GM21825 (cell line): ENCODE measurements at regions not wholly inside any gene's neighbourhood (a gene's known extent, or its start where the extent isn't known, plus 50 kb on each side); places are given as distances from the start of the nearest gene placed in this dataset.
A peak's percentile ranks its signal among the peaks of the same experiment; 100 is the strongest.
"Not testable (repeated sequence)": the region's sequence is repeated elsewhere in the genome, so short reads cannot be mapped to it uniquely, and the experiment has no call there.

Source experiments
- ATAC-seq: cut with Tn5 transposase; IDR thresholded peaks from one replicate; pipeline ENCODE4 v1.9.1; 2021; ENCODE audit warnings: mild to moderate bottlenecking, moderate library complexity; ENCODE audit not compliant: unreplicated experiment

- no peak for ATAC-seq
Observed at GRCh38 chr10:8305876-8306652, 251.6 kb downstream of the GATA3 start.

DNA sequence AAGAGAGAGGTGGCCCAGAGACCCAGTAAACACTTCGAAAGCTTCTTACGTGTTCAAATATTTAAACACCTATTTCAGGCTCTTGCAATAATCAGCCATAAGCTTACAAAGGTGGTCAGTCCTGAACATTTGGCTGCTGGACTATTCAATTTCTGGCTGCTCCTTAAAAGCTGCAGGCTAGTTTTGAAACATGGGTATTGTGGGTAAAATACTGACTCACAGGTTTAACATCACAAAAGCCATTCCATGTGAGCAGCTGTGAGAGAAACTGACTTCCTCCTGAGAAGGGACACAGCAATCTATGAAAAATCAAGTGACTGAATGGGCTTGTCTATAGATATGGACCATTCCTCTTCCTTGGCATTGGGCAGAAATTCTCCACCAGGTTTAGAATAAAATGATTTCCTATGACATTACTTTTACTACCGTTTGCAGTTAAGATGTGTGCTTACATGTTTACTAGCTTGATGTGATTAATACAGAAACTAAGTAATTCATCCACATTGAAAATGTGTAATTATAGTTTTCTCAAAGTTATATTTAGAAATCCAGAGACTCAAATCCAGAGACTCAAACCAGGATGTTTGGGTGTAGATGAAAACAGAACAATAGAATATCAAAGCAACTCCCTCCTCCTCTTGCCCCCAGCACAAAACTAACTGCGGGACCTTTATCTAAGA, 252.3 kb downstream of the GATA3 start:
- ATAC-seq: no peak

GRCh38 chr10:8310930-8311329, 256.4 kb downstream of the GATA3 start:
- no peak for ATAC-seq

- no peak for ATAC-seq
Observed at GRCh38 chr10:8311526-8312070, 257.1 kb downstream of the GATA3 start.

GRCh38 chr10:8312079-8312478, 257.6 kb downstream of the GATA3 start:
- no peak for ATAC-seq

DNA sequence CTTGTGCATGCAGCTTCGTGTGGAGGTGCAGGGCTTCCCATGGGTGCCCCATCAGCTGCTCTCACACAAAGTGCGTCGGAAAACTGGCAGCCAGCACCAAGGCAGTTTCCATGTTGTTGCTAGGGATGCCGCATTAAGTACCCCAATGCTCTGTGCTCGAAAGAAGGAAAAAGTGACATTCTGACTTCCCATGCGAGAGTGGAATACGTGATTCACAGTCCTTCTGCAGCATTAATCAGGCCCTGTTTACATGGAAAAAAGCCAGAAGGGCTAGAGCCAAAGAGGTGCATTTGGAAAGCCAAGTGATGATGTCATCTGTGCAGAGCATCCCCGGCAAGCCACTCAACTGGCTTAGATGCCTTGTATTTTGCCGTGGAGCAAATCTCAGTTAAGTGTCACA, 258.3 kb downstream of the GATA3 start:
- ATAC-seq: no peak

- no peak for ATAC-seq
Observed at GRCh38 chr10:8314486-8314885, 260.0 kb downstream of the GATA3 start.

DNA sequence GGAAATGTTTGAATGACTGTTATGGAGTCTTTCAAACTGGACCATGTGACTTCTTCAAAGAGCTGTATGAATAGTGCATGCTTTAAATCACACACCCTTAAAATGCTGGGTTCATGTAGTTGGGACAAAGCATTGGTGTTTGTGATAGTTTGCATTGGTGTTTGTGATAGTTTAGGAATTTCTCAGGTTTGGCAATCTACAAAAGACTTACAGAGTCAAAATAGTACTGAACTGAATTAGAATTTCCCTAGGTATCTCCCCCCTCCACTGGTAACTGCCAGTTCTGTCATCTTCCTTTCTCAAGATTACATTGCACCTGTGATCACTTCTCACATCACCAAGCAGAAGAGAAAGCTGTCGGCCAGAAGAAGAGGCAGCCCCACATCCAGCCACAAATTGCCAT, 261.1 kb downstream of the GATA3 start:
- ATAC-seq: no peak

- no peak for ATAC-seq
Observed at GRCh38 chr10:8316284-8316683, 261.8 kb downstream of the GATA3 start.

DNA sequence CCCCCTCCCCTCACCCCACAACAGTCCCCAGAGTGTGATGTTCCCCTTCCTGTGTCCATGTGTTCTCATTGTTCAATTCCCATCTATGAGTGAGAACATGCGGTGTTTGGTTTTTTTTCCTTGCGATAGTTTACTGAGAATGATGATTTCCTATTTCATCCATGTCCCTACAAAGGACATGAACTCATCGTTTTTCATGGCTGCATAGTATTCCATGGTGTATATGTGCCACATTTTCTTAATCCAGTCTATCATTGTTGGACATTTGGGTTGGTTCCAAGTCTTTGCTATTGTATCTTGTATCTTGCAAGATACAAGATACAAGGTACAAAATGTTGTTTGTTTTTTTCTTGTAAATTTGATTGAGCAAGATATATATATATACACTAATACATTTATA, 263.9 kb downstream of the GATA3 start:
- not testable (repeated sequence) for ATAC-seq

GRCh38 chr10:8318956-8319355, 264.5 kb downstream of the GATA3 start:
- no peak for ATAC-seq

GRCh38 chr10:8319704-8320103, 265.2 kb downstream of the GATA3 start:
- no peak for ATAC-seq

DNA sequence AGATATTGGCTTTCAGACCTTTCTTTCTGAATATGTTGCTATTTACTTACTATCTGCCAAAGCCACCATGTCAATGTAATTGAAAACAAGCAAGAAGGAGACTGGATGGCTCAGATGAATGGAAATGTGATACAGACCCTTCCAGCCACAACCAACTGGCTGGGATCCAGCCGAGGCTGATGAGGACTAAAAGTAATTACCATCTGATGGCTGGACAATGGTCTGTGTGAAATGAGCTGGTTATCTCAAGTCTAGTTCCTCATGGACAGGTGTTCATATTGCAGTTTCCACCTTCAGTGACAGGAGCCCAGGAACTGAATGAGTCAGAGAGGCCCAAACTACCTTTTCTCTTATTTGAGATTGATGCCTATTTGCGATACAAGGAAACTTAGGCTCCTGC, 267.5 kb downstream of the GATA3 start:
- ATAC-seq: no peak

DNA sequence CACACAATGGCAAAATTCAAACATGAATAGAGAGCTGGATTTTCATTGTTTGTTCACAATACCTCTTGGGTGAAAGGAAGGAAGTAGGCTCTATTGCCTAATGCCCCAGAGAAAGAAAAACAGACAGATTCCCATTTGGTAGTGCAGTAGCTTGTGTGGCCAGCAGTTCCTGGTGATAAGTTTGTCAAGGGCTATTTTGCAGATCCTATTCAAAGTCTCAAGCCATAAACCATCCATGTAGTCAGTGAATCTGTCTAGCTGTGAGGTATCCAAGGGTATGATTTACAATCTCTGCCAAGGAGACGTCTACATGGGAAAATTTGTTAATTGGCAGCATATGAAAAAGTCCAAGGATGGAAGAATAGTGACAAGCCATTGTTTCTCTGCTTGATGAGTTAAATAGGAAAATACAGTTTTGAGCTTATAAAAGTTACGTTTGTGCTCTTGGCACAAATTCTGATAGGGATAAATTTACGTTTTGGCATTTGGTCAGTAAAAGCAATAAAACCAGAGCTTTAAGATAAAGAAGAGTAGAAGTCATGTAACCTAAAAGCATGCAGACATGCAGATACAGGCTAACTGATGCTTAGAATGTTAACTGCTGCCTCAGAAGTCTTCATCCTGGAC, 269.1 kb downstream of the GATA3 start:
- no peak for ATAC-seq

- no peak for ATAC-seq
Observed at GRCh38 chr10:8325024-8325980, 270.8 kb downstream of the GATA3 start.

GRCh38 chr10:8326396-8327139, 272.1 kb downstream of the GATA3 start:
- ATAC-seq: no peak

- ATAC-seq: no peak
Observed at GRCh38 chr10:8327140-8327423, 272.6 kb downstream of the GATA3 start.

- ATAC-seq: no peak
Observed at GRCh38 chr10:8331387-8331786, 276.9 kb downstream of the GATA3 start.

DNA sequence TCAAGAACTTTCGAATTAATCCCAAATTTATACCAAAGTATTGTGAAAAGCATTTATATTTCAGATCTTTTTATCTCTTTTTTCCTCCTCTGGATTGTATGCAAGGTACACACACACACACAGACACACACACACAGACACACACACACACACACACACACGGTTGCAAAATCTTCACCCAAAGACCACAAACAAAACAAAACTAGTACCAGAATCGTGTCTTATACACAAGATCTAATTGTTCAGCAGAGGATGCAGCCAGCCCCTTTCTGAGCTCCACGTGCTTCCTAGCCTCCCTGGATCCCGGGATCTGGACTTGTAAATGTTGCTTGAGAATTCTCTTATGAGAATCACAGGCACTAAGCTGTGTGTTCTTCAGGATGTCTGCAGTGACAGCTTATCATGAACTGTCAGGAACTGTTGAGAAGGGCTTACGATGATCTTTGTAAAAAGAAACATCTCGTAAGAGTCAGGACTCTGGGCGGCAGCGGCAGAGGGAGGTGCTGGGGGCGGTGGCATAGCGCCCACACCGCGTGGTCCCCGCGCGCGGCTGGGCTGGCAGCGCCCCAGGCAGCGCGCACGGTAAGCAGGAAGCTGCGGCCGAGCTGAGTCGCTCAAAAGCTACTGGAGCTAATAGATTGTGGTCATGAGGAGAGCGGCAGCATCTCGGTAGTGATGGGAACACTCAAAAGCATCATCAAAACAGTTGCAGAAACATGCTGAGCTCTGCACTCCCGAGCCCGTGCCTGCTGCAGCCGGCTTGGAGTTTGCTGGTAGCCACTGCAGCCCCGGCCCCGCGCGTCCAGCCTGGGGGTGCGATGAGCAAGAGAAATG, 277.6 kb downstream of the GATA3 start:
- peak; percentile 94 for ATAC-seq
